Gastrocnemius medialis (tissue), 4 donors: ENCODE measurements at regions not wholly inside any gene's neighbourhood (a gene's known extent, or its start where the extent isn't known, plus 50 kb on each side); places are given as distances from the start of the nearest gene placed in this dataset.
"Not testable (repeated sequence)": the region's sequence is repeated elsewhere in the genome, so short reads cannot be mapped to it uniquely, and the experiment has no call there.

ENCODE experiments used
- ATAC-seq, 2 donors: fragments of 150-250 bp; one replicate each; pipeline ENCODE4 v1.9.1; 2016
- DNase-seq, 2 donors: peaks; one replicate each; pipeline ENCODE4 v3.0.0-alpha.2; 2019
- H3K27ac ChIP-seq, 4 donors: fragments of 200-600 bp; sonication (generic); 1 replicate in 1 of 4; 2 replicates in 3 of 4; pipeline ENCODE4 v1.5.1; 2016 to 2018; ENCODE audit warnings: mild to moderate bottlenecking in 2 of 4, moderate library complexity in 1 of 4
- H3K27me3 ChIP-seq, 3 donors: fragments of 200-600 bp; sonication (generic) in 2 of 3; 1 replicate in 1 of 3; 2 replicates in 2 of 3; pipeline versions ENCODE4 v1.5.1 to v1.6.0; 2016 to 2019; ENCODE audit warnings: mild to moderate bottlenecking in 1 of 3, moderate library complexity in 1 of 3
- H3K36me3 ChIP-seq, 2 donors: fragments of 200-600 bp; sonication (generic) in 1 of 2; one replicate each; pipeline ENCODE4 v1.5.1; 2017 to 2018
- H3K4me1 ChIP-seq, 2 donors: fragments of 200-600 bp; sonication (generic) in 1 of 2; one replicate each; pipeline ENCODE4 v1.5.1; 2016 to 2017; ENCODE audit warnings: mild to moderate bottlenecking in 2 of 2
- H3K4me3 ChIP-seq, 4 donors: fragments of 200-600 bp; sonication (generic) in 3 of 4; 1 replicate in 1 of 4; 2 replicates in 3 of 4; pipeline ENCODE4 v1.5.1; 2016 to 2019; ENCODE audit warnings: mild to moderate bottlenecking in 2 of 4
- H3K9me3 ChIP-seq, 3 donors: fragments of 200-600 bp; sonication (generic) in 2 of 3; 1 replicate in 1 of 3; 2 replicates in 2 of 3; pipeline ENCODE4 v1.5.1; 2016 to 2019
- POLR2A ChIP-seq, 2 donors: fragments of 450-650 bp; IDR thresholded peaks; one replicate each; pipeline ENCODE4 v1.6.1; 2017; ENCODE audit warnings: antibody characterized with exemption in 2 of 2, mild to moderate bottlenecking in 2 of 2, moderate library complexity in 2 of 2
- in situ Hi-C, 4 donors: fragments of 200-750 bp; cut with MboI; loops; one replicate each; pipeline versions ENCODE4 v1.15.0 to v1.8.0; 2017; ENCODE audit warnings: low sequenced_read_pairs in 4 of 4
- intact Hi-C: fragments of 100-400 bp; cut with DNase I; formaldehyde crosslinking; loops from one replicate; pipeline ENCODE4 v1.15.1; 2023; ENCODE audit warnings: low total_unique reads
- TF ChIP-seq, protein P1 (sequence below), 5 experiments: fragments of 450-650 bp in 3 of 5; fragments of 200-600 bp in 2 of 5; sonication (generic) in 2 of 5; IDR thresholded peaks in 4 of 5; conservative IDR thresholded peaks in 1 of 5; 1 replicate in 4 of 5; 2 replicates in 1 of 5; pipeline ENCODE4 v1.5.1; 2016 to 2019; ENCODE audit warnings: antibody characterized with exemption in 5 of 5, mild to moderate bottlenecking in 3 of 5, moderate library complexity in 3 of 5

DNA sequence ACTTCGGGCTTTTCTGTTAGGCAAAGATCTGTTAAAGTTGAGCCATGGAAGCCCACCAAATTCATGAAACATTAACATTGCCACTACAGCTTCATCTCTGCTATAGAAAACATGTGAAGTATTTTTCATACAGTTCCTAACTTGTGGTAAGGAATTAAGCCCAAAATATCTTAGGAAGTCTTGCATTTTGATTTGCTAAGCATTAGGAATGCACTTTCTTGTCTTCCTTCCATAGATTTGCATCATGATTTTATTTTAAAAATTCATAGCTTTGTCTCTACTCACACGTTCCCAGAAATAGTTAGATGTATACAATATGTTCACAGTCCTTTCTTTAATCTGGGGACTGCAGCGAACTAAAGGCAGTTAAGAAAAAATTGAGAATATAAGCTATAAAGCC, 325.6 kb downstream of the CENPW start:
- Histone ChIP-seq H3K27me3 (no peaks in the 10 kb centered on the region), H3K36me3 (no peaks in the 10 kb centered on the region), H3K4me1 (no peaks in the 10 kb centered on the region), H3K27ac (no peak overlapping the region), H3K4me3 (no peak overlapping the region), H3K9me3 (no peaks in the 10 kb centered on the region)
- TF ChIP-seq POLR2A (IDR thresholded peaks at IDR 0.05) = no peak
- TF ChIP-seq, protein P1, sequence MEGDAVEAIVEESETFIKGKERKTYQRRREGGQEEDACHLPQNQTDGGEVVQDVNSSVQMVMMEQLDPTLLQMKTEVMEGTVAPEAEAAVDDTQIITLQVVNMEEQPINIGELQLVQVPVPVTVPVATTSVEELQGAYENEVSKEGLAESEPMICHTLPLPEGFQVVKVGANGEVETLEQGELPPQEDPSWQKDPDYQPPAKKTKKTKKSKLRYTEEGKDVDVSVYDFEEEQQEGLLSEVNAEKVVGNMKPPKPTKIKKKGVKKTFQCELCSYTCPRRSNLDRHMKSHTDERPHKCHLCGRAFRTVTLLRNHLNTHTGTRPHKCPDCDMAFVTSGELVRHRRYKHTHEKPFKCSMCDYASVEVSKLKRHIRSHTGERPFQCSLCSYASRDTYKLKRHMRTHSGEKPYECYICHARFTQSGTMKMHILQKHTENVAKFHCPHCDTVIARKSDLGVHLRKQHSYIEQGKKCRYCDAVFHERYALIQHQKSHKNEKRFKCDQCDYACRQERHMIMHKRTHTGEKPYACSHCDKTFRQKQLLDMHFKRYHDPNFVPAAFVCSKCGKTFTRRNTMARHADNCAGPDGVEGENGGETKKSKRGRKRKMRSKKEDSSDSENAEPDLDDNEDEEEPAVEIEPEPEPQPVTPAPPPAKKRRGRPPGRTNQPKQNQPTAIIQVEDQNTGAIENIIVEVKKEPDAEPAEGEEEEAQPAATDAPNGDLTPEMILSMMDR (IDR thresholded peaks at IDR 0.05 in 4 of 5, conservative IDR thresholded peaks at IDR 0.05 in 1 of 5) = no peak
- ATAC-seq (no peak), DNase-seq (no peak)
- in situ Hi-C loops = no loop called here
- intact Hi-C loops = no loop called here

DNA sequence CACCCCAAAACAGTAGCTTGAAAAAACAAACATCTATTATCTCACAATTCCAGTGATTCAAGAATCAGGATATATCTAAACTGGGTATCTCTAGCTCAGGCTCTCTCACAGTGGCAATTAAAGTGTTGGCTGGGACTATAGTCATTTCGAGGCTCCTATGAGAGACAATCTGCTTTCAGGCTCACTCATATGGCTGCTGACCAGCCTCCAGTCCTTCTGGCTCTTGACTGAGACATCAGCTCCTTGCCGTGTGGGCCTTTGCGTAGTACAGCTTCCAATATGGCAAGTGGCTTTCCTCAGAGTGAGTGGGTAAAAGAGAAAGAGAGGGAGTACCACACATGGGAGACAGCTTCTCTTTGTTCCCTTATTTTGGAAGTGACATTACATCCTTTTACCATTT, 327.2 kb downstream of the CENPW start:
- Histone ChIP-seq H3K36me3 (no peaks in the 10 kb centered on the region), H3K4me1 (no peaks in the 10 kb centered on the region), H3K27me3 (no peaks in the 10 kb centered on the region), H3K4me3 (no peak overlapping the region), H3K9me3 (no peaks in the 10 kb centered on the region), H3K27ac (no peak overlapping the region)
- TF ChIP-seq POLR2A (IDR thresholded peaks at IDR 0.05) = no peak
- DNase-seq (no peak), ATAC-seq (no peak)
- in situ Hi-C loops = no loop called here
- intact Hi-C loops = no loop called here

DNA sequence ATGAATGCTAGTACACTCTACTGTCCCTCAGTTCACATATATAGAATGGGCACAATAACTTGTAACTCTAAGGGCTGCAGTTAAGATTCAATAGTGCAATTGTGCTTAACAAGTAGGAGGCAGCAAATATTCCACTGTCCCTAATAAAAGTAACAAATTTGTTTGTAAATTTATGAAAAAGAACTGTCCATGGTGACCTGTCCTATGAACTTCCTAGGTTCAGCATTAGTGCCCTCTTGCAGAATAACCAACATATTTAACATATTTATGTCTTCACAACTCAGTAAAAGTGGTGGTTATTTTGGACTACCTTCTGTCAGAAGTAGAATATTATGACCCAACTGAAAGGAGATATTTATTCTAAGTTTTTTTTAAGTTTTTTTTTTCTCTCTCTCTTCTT, 327.8 kb downstream of the CENPW start:
- Histone ChIP-seq H3K4me1 (no peaks in the 10 kb centered on the region), H3K27me3 (no peaks in the 10 kb centered on the region), H3K36me3 (no peaks in the 10 kb centered on the region), H3K9me3 (no peaks in the 10 kb centered on the region), H3K27ac (no peak overlapping the region), H3K4me3 (no peak overlapping the region)
- in situ Hi-C loops (no loop called here), intact Hi-C loops (no loop called here)
- DNase-seq = no peak
- ATAC-seq = no peak
- TF ChIP-seq, protein P1 (IDR thresholded peaks at IDR 0.05 in 4 of 5, conservative IDR thresholded peaks at IDR 0.05 in 1 of 5) = no peak
- no peak for TF ChIP-seq POLR2A (IDR thresholded peaks at IDR 0.05)

DNA sequence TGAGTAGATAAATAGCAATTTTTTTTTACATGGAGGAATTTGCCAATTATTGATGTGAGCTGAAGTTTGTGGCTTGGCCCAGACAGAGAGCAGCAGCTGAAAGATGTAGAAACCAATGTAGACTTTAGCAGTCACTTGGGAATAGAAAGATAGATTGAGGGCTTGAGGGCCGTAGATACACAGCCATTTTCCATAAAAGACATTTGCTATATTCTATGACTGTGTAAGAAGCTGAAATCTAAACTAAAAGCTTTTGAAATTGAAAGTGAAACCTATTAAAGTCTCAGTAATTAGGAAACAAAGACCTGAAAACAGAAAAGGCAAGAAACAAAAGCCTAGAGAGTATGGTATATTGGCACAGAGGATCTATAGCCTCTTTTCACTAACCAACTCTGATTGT, 332.7 kb downstream of the CENPW start:
- intact Hi-C loops (no loop called here), in situ Hi-C loops (no loop called here)
- no peaks in the 10 kb centered on the region for H3K36me3 ChIP-seq
- H3K4me1 ChIP-seq = no peaks in the 10 kb centered on the region
- TF ChIP-seq, protein P1 (IDR thresholded peaks at IDR 0.05 in 4 of 5, conservative IDR thresholded peaks at IDR 0.05 in 1 of 5) = no peak
- no peak for TF ChIP-seq POLR2A (IDR thresholded peaks at IDR 0.05)
- no peak overlapping the region for H3K27ac ChIP-seq
- no peak overlapping the region for H3K4me3 ChIP-seq
- no peak for DNase-seq
- H3K27me3 ChIP-seq = no peaks in the 10 kb centered on the region
- H3K9me3 ChIP-seq = no peaks in the 10 kb centered on the region
- ATAC-seq = no peak

DNA sequence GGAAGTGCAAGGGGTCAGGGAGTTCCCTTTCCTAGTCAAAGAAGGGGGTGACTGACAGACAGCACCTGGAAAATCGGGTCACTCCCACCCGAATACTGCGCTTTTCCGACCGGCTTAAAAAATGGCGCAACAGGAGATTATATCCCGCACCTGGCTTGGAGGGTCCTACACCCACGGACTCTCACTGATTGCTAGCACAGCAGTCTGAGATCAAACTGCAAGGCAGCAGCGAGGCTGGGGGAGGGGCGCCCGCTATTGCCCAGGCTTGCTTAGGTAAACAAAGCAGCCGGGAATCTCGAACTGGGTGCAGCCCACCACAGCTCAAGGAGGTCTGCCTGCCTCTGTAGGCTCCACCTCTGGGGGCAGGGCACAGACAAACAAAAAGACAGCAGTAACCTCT, 333.8 kb downstream of the CENPW start:
- intact Hi-C loops, H3K9me3 ChIP-seq, ATAC-seq, DNase-seq, H3K27ac ChIP-seq, H3K4me3 ChIP-seq, in situ Hi-C loops, H3K27me3 ChIP-seq, H3K36me3 ChIP-seq, H3K4me1 ChIP-seq: not testable (repeated sequence)

DNA sequence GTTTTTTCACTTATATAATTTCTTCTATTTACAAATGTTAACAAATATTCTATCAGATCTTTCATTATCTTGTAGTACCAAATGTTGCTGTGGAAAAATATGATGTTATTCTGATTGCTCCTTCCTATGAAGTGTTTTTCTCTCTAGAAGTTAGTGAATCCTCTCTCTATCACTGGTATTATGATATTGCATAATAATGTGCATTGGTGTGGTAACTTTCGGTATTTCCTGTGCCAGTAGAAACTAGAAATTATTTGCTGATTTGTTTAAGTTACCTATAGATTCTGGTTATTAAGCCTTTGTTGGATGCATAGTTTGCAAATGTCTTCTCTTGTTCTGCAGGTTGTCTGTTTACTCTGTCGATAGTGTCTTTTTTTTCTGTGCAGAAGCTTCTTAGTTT, 342.5 kb downstream of the CENPW start:
- no peak overlapping the region for H3K4me3 ChIP-seq
- ATAC-seq (no peak), DNase-seq (no peak)
- no peak overlapping the region for H3K27ac ChIP-seq
- intact Hi-C loops = no loop called here
- no peaks in the 10 kb centered on the region for H3K36me3 ChIP-seq
- in situ Hi-C loops = no loop called here
- no peak for TF ChIP-seq POLR2A (IDR thresholded peaks at IDR 0.05)
- TF ChIP-seq, protein P1 (IDR thresholded peaks at IDR 0.05 in 4 of 5, conservative IDR thresholded peaks at IDR 0.05 in 1 of 5) = no peak
- peaks cover 6 to 11% of the 10 kb centered on the region in 2 donors for H3K4me1 ChIP-seq
- H3K27me3 ChIP-seq = no peaks in the 10 kb centered on the region
- no peaks in the 10 kb centered on the region for H3K9me3 ChIP-seq
